HG03469 (cell line): ENCODE measurements at regions not wholly inside any gene's neighbourhood (a gene's known extent, or its start where the extent isn't known, plus 50 kb on each side); places are given as distances from the start of the nearest gene placed in this dataset.
"Not testable (repeated sequence)": the region's sequence is repeated elsewhere in the genome, so short reads cannot be mapped to it uniquely, and the experiment has no call there.

Source experiments
- ATAC-seq: cut with Tn5 transposase; IDR thresholded peaks from one replicate; pipeline ENCODE4 v1.9.1; 2021; ENCODE audit warnings: mild to moderate bottlenecking, moderate library complexity, moderate number of reproducible peaks; ENCODE audit not compliant: unreplicated experiment

- ATAC-seq: not testable (repeated sequence)
Measured at GRCh38 chr16:60605652-60606051, 1430.6 kb downstream of the CDH8 start.

- ATAC-seq: no peak
Measured at GRCh38 chr16:60605176-60605575, 1431.1 kb downstream of the CDH8 start.

GRCh38 chr16:60586493-60586892 is 1449.7 kb downstream of the CDH8 start:
- ATAC-seq: no peak

GRCh38 chr16:60582528-60582927 is 1453.7 kb downstream of the CDH8 start:
- no peak for ATAC-seq

- no peak for ATAC-seq
Measured at GRCh38 chr16:60566901-60567300, 1469.3 kb downstream of the CDH8 start.

- no peak for ATAC-seq
Measured at GRCh38 chr16:60564588-60564987, 1471.7 kb downstream of the CDH8 start.

GRCh38 chr16:60563166-60563565 is 1473.1 kb downstream of the CDH8 start:
- no peak for ATAC-seq

GRCh38 chr16:60558936-60559335 is 1477.3 kb downstream of the CDH8 start:
- no peak for ATAC-seq

GRCh38 chr16:60553090-60553757 is 1483.0 kb downstream of the CDH8 start:
- ATAC-seq: no peak

- ATAC-seq: no peak
Measured at GRCh38 chr16:60541535-60541934, 1494.7 kb downstream of the CDH8 start.

- ATAC-seq: no peak
Measured at GRCh38 chr16:60510941-60511340, 1525.3 kb downstream of the CDH8 start.

GRCh38 chr16:60510208-60510607 is 1526.0 kb downstream of the CDH8 start:
- ATAC-seq: no peak

- ATAC-seq: no peak
Measured at GRCh38 chr16:60491273-60491672, 1545.0 kb downstream of the CDH8 start.

GRCh38 chr16:60485872-60486489 is 1550.3 kb downstream of the CDH8 start:
- no peak for ATAC-seq

GRCh38 chr16:60484901-60485300 is 1551.3 kb downstream of the CDH8 start:
- no peak for ATAC-seq

GRCh38 chr16:60481591-60481990 is 1554.6 kb downstream of the CDH8 start:
- ATAC-seq: no peak

GRCh38 chr16:60478810-60479209 is 1557.4 kb downstream of the CDH8 start:
- no peak for ATAC-seq

GRCh38 chr16:60463986-60464385 is 1572.3 kb downstream of the CDH8 start:
- ATAC-seq: no peak

- ATAC-seq: no peak
Measured at GRCh38 chr16:60459463-60459862, 1576.8 kb downstream of the CDH8 start.

- ATAC-seq: no peak
Measured at GRCh38 chr16:60458255-60458654, 1578.0 kb downstream of the CDH8 start.

GRCh38 chr16:60452646-60453045 is 1583.6 kb downstream of the CDH8 start:
- no peak for ATAC-seq

GRCh38 chr16:60438894-60439293 is 1597.3 kb downstream of the CDH8 start:
- ATAC-seq: no peak

- no peak for ATAC-seq
Measured at GRCh38 chr16:60432472-60432871, 1603.8 kb downstream of the CDH8 start.
